GM18870 (cell line): ENCODE measurements at regions not wholly inside any gene's neighbourhood (a gene's known extent, or its start where the extent isn't known, plus 50 kb on each side); places are given as distances from the start of the nearest gene placed in this dataset.

ENCODE experiments used
- ATAC-seq: cut with Tn5 transposase; IDR thresholded peaks from one replicate; pipeline ENCODE4 v1.9.1; 2021; ENCODE audit warnings: moderate library complexity; ENCODE audit not compliant: unreplicated experiment

DNA sequence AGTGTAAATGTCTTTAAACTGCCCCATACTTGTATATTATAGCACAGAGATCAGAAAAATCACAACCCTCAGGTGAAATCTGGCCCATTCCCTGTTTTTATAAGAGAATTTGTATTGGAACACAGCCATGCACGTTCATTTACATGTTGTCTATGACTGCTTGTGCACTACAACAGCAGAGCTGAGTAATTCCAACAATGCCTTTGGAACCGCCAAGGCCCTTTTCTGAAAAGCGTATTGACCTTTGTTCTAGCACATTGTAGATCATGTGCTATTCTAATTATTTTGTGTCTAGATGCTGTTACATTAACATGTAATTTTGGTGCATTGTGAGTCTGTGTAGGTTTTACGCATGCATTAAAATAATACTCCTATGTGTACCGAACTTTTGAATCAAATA lies 339.6 kb downstream of the CHRM3 start:
- ATAC-seq: no peak

DNA sequence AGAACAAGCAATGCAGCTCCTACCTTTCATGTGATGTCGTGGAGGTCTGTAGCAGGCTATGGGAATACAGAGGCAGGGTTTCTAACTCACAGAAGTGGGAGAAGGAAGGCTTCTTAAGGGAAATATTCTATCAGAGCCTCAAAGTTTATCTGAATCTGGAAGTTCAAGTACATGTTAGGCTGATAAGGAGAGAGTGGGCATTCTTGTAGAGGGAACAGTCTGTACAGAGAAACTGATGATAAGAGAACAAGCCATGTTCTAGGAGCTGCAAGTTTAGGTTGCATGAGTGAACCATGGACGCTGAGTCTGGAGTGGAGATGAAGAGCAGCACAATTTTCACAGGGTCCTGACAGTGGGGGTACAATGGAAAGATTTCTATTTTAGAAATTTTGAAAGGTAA lies 344.0 kb downstream of the CHRM3 start:
- no peak for ATAC-seq

DNA sequence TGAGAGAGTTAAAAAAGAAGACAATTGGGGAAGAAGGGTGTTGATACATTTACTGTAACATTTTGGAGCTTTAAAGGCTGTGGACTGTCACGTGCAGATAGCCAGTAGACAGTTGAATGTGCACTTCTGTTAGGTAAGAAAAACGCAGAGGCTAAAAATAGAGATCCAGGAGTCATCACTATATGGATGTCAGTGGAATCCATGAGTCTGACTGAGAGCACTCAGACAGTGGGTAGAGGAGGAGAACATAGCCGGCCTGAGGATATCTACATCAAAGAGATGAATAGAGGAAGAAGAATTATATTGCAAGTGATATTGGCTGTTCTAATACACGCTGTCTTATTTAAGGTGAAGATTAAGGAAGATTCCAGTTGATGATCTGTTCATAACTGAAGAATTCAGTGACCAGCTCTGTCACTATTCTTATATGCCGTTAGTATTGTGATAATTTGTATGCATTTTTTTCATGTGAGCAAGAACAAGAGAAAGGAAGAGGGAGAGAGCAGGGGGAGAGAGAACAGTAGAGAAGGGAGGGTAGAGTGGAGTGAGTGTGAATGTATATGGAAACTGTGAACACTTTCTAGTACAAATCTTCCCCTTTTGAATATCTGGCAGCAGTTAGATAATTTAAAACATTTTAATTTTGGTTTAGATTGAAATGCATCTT lies 344.8 kb downstream of the CHRM3 start:
- ATAC-seq: no peak

DNA sequence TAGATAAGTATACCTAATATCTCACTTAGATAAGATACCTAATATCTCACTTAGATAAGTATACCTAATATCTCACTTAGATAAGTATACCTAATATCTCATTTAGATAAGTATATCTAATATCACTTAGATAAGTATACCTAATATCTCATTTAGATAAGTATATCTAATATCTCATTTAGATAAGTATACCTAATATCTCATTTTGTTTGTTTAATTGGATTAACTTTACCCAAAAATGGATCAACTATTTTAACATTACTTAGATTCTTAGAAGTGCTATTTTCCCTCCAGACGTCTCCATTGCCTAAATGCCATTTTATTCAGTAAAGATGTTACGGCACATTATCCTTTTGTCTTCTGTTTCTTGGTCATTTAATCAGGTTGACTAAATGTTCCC lies 346.4 kb downstream of the CHRM3 start:
- ATAC-seq: no peak

DNA sequence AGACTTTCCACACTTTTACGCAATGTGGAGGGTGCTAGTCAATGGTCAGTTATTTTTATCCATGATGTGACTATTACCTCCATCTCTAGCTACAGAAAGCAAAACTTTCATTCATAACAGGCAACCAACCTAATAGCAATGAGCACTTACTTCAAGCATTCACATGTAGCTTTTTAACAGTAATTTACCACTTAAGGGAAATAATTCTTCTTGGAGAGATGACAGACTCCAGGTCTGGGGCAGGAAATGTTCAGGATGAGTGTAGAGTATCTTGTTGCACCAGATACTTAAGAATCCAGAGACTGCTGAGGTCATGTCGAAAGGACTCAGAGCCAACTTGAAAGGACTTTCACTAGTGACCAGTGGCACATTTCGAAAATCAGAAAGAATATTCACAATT lies 347.6 kb downstream of the CHRM3 start:
- ATAC-seq: no peak

DNA sequence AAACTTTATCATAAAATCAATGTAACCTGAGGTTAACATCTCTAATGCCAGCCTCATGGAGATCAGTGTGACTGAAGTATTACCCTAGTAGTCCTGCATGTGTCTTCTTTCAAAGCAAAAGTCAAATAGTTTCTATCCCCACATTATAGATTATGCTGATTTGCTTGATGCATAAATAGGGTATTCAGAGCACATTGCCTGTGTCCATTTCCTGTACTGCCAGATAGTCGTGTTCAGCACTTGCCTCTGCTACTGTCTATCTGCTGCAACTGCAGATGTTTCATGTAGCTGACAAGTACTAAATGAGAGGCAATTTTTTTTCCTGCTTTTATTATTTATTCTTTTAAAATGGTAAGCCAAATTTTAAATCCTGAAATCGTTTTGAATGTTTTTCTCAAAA lies 348.7 kb downstream of the CHRM3 start:
- no peak for ATAC-seq

DNA sequence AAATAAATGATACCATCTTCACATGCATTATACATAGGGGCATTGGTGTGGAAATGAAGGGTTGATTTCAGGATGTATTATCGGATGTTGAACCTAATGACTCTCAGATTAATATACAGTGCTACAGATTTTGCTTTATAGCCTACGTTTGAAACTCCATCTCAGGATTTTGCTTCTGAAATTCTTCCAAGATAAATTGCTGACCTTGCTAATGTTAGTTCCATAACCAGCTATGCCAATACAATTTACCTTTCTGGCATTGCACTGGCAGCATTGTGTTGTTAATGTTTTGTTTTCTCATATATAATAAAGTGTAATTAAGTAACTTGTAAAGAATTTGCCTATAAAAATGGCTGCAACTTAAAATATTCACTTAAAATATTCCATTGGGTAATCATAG lies 350.1 kb downstream of the CHRM3 start:
- no peak for ATAC-seq

DNA sequence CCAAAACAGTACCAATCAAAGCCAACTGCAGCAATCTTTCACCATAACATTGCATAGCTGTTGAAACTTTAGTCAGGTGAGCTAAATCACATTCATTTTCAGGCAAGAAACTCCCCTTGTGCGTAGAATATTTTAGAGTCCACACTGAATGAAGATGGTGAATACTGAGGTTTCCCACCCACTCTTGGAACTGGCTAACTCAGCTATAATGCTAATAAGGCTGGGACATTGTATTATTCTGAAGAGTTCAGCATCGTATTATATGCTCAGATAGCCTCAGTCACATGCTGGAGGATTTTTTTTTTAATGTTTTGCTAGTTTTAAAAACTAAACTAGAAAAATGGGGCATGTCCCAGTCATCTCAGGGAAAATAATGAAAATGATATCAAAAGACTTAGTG lies 352.3 kb upstream of the FMN2 start:
- ATAC-seq: no peak

DNA sequence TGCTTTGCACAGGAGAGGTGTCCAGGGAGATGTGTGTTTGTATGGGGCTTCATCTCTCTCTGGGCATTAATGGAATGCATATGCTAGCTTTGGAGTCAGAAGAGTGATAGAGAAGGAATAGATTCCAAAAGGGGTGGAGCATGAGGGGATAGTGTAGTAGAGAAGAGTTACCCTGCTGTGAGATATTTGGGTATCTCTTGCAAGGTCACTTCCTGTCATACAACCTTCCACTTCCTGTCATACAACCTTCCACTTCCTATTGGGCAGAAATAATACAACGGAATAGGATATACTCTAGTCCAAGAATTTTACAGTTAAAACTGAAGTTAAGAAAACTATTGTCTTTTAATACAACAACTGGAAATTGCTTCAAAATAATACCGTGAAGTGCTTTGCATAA lies 351.8 kb upstream of the FMN2 start:
- ATAC-seq: no peak

DNA sequence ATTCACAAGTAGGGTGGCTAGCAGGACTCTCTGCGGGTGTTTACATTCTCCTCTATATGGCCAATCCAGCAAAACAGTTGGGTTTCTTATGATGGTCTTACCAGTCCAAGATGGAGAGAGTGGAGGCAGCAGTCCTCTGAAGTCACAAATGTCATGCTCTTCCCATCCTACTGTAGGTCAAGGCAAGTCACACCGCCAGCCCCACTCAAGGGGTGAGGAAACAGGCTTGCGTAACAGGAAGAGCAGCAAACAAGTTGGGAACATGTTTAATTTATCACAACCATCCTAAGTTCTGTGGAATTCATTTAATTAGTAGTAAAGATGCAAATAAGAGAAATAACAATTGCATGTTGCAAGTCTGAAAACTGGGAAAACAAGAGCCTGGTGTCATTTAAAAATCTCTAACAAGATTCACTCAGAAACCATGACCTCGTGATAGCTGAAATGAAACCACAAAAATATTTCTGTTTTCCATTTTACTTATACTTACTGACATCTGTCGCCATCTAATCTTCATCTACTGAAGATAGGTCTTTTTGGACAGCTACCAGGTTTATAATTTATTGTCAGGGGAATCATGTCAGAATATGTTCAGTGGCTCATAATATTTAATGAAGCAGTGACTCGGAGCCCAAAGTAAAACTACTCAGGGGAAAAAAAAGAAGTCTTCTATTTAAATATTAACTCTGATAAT lies 349.1 kb upstream of the FMN2 start:
- ATAC-seq: no peak

DNA sequence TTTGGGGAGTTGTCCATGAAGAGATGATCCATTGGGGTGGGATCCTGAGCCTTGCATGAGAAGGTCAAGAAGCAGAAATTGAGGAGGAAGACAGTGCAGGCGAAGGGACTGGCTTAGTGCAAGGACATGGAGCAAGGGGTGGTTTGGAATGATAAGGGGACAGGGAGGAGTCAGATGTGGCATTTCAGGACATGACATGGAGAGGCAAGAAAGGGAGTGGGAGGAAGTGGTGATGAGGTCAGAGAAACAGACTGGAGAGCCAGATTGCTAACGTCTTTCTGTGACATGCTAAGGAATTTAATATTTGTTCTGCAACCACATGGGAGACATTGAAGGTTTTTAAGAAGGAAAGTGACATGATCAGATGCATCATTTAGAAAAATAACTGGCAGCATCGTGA lies 346.8 kb upstream of the FMN2 start:
- no peak for ATAC-seq

DNA sequence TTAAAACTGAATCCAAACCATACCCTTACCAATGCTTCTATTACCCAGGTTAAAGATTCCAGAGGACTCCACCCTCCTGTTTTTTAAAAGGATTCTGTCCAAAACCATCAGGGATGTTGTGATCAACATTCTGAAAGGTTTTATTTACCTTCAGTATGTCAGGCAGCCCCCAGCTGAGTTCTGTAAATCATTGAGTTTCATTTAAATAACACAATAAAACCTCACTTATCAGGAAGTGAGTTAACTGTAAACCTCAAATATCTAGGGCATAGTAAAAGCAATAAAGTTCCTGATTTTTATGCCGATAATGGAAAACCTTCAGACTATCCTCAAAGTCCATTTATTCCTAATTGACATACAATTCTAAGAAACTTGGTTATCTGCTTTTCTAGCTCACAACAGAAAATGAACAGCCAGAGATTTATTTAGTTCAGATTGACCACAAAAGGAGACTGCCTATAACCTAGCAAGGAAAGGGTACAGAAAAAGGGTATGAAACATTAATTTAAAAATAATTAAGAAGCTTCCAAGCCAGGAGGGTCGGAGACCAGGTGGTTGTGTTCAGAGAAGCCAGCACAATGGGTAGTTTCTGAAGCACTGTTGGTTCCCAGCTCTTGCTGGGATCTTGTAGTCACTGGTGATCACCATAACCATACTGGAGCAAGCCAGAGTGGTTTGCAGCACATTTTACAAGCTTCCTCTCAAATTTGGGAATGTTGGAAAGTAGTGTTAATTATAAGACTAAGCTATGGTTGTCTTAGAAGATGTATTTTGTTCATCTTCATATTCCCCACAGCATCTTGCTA lies 336.4 kb upstream of the FMN2 start:
- no peak for ATAC-seq

DNA sequence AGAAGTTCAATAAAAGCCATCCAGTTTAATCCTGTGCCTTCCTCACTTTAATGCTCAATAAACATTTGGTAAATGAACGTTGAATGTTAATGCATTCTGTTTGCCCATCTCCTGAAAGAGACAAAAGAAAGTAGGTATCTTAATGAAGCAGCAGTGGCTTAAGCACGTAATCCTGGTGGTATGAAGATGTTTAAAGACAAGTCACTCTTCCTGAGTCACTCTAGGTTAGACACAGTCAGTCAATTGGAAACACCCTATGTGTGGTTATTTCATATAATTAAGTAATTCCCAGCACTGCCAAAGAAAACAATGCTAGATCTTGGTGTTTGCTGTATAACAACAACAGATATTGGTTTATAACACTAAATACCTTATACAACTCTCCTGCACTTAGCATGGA lies 334.0 kb upstream of the FMN2 start:
- no peak for ATAC-seq

DNA sequence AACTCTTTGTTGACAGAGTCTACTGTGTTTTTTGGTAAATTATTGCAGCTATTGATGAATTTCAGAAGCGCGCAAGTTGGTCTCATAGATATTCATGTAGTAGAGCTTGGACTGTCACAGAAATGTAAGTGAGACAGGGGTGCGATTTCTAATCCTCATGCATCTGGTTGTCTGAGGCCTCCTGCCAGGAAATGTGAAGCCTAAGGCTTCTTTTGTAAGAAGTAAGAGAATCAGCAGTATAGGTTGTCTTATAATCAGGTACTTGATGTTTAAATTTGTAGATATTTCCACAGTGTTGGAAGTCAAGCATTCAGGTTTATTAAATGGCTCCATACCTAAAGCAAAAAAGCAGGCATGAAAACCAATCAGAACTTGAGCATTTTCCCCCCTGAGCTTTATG lies 332.9 kb upstream of the FMN2 start:
- ATAC-seq: no peak

DNA sequence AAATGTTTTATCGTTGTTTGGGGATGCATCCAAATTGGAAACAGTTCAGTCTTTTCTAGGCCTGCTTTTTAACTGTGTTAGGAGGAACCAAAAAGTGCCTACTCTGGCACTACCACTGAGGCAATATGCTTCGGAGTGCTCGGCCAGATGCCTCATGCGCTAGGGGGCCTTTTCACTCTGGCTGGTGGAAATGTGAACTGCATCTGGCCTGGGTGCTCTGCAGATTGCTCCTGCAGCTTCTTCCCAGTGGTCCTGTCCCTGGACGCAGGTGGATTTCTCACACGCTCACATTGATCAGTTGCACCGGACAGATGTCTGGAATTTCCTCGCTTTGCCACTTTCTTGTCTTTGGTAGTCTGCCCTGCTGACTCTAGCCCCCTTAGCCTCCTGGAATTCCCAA lies 330.2 kb upstream of the FMN2 start:
- no peak for ATAC-seq

DNA sequence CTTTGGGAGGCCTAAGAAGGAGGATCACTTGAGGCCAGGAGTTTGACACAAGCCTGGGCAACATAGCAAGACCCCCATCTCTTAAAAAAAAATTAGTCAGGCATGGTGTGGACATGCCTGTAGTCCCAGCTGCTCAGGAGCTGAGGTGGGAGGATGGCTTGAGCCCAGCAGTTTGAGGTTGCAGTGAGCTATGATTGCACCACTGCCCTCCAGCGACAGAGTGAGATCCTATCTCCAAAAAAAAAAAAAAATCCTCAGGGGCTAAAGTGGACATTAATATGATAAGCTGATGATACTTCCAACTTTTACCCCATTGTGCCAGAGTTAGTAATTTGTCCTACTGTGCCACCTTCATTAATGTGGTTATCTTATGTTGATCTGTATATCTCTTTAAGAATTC lies 327.8 kb upstream of the FMN2 start:
- no peak for ATAC-seq

DNA sequence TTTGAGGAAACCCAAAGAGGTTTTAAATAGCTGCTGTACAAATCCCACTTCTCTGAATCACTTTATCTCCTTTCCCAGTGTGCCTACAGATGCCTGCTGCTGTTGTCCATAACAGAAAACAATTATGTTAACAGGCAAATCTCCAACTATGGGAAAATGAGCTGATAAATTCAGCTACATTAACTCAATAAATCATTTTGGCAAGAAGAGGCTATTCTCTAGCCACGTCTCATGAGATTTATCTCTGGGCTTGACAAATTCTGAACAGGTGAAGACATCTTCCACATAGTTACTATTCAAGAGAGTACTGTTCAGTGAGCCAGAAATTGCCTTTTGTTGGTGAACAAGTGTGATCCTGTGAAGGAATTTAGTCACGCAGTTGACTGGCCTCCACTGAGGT lies 327.1 kb upstream of the FMN2 start:
- ATAC-seq: no peak

DNA sequence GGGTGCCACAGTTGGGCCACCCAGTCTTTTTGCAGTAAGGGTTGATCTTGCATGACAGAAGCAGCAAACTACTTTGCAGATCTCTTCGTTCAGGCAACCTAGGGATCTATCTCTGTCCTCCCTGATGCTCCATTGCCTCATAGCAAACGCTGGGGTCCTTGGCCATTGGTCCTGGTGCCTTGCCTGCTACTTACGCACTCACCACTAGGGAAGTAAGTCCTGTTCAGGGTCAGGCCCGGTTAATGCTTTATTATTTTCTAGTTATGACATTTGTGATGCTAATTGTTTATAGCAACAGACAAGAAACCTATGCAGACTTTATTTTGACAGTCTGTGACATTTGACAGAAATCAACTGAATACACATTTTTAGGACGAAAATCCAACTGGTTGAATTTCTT lies 326.5 kb upstream of the FMN2 start:
- no peak for ATAC-seq

DNA sequence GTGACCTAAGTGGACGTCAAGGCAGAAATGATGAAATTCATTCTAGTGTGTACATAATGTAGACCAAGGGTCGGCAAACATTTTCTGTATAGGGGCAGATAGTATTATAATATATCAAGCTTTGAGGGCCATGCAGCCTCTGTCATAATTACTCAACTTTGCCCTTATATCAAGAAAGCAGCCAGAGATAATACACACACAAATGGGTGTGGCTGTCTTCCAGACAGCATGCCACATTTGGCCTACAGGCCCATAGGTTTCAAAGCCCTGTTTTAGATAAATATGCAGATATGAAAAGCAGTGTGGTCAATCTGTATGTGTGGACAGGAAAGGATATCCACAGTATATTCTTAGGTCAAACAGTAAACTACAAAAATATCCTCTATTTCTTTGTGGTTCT lies 320.1 kb upstream of the FMN2 start:
- no peak for ATAC-seq

DNA sequence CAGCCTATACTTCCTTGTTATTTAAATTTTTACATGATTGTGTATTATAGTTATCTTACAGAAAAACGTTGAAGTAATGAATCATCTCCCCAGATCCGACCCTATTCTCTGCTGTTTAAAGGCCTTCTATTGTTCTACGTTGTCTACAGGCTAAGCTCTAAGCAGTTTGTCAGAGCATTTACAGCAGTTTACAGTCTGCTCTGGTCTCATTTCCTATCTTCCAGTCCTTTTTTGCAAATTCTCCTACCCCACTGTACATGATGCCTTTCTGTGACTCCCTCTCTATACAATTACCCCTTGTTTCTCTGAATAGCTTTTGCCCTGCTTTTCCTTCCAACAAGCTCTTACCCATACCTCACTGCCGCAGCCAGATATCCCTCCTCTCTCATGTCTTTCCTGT lies 319.2 kb upstream of the FMN2 start:
- ATAC-seq: no peak

DNA sequence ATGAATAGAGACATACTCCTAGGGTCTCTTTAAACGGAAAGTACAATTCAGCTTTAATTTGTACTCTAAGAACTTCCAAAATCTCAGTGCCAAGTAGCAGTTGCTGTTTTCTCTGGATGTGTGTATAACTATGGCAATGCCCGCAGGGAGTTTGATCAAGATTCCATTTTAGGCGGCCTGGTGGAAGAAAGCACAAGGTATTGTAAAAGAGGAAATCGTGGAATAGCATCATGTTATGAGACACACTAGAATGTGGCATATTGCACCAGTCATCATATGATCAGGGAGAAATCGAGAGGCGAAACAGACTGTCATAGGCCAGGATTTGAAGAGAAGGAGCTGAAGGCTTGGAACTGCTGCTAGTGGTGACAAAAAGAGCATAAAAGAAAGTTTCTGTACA lies 316.2 kb upstream of the FMN2 start:
- ATAC-seq: no peak

DNA sequence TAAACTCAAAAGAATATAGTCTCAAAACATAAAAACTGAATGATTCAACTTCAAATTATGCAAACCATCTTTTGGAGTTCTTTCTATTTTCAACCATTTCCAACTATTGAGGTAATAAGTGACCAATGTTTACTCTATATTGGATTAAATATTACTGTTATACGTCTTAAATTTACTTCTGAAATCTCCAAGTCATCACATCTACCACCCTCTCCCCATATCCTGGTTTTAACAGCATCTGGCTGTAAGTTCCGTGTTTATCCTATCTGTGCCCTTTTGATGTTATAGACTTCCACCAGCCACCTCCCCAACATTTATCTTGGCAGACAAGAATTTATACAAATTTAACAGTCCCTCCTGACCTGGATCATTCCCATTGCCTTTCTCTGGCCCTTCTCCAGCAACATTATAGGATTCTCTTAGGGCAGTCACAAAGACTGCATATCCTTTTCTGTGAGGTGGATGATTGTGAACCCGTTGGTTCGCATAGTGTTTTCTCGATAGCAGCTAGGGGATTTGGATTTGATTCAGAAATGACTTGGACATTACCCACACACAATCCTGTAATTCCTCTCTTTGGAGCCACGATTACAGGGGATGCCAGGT lies 313.4 kb upstream of the FMN2 start:
- ATAC-seq: no peak
